ENCODE measurements at regions not wholly inside any gene's neighbourhood (a gene's known extent, or its start where the extent isn't known, plus 50 kb on each side); places are given as distances from the start of the nearest gene placed in this dataset.

DNA sequence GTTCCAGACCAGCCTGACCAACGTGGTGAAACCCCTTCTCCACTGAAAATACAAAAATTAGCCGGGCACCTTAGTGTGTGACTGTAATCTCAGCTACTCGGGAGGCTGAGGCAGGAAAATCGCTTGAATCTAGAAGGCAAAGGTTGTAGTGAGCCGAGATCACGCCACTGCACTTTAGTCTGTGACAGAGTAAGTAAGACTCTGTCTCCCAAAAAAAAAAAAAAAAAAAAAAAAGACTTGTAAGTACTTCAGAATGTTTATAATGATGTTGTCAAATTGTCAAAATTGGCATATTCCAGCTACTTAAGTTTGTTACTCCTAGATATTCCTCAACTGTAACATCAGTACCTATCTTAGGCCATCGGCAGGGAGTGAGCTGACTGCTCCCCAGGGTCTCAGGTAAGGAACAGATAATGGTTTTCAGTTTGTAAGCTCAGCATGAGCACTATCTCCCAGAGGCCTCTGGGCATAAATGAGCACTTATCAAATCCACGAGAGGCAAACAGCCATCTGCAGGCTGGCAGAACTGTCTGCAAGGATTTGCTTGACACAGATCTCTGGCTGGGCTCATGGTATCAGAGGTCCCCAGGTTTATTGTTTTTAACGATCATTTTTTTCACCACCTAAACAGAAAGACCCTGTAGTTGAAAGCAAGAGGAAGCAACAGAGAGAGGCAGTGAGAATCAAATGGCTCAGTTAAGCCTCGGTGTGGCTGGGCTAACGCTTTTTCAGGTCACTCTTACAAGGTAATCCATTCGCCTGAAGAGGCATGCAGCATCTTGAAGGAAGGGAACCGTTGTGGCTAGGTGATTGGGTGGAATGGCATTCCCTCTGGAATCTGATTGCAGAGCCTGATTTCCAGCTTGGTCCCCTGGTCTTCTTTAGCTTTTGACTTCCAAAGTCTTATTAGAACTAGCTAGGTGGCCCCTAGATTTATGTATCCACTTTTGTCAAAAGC, 115.9 kb downstream of the LY86 start:
- no peak for DNase-seq

DNA sequence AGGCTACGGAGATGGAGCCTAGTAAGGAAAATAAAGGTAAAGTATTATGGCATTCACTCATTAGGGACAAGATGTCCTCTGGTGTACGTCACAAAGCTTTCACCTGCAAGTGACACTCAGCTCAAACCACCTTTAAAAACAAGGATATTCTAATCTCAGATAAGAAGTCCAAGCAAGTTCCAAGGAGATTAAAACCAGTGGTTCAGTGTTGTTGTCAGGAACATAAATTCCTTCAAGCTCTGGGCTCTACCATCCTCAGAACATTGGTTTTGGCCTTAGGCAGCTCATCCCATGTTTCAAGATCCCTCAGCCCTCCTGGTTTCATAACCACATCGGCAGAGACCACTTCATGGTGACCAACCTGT, 116.5 kb downstream of the LY86 start:
- no peak for DNase-seq

DNA sequence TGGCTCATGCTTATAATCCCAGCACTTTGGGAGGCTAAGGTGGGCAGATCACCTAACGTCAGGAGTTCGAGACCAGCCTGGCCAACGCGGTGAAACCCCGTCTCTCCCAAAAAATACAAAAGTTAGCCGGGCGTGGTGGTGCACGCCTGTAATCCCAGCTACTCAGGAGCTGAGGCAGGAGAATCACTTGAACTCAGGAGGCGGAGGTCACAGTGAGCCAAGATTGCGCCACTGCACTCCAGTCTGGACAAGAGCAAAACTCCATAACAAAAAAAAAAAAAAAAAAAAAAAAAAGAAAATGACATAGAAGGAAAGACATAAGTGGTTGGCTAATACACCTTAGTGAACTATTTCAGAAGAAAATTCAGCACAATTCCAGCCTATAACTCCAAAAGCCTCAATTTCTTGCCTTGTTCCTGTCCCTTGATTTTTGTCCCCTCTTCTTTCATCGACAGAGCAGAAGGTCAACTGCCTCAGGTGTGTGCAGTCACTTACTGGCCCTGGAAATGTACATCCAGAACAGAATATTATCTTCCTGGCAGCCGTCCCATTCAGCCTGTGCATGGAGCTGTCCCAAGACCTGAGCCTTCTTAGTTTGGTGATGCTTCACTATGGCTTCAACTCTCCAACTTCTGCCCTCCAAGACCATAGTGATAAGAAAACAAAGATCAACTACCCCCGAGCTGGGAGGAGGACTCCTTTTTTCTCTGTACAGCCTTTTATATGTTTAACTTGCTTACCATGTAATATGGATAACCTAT, 117.6 kb downstream of the LY86 start:
- no peak for DNase-seq

DNA sequence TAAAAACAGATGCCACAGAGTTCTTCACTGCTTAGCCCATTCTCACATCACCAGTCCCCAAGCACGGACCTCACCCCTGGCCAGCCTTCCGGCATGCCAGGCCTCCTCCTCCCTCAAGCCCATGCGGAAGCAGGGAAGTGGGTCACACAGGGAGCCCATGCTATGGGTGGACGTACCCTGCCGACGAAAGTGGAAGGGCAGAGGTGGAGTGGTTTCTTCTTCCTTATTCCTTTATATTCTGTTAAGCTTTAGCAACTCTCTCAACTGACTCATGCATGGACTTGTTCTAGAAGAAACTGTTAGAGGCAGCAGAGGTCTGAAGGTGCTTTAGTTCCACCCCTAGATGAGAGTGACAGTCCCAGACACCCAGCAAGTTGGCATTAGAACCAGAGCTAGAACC, 118.6 kb downstream of the LY86 start:
- no peak for DNase-seq

DNA sequence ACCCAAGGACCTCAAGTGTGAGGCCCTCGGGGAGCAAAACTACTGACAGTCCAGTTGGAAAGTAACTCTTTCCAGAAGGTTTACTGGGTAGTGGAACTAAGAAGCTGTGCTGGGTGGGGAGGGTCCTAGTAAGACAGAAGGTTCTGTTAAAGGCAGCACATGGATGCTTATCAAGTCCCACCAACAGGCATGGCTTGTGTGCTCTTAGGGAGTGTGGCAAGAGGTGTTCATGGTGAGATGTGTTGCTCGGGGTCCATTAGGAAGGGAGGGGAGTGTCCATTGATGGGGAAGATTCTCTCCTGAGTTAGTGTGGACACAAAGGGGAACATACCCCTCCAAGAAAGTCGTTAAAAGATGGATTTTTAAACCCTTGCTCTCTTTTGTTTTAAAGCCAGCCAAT, 120.6 kb downstream of the LY86 start:
- no peak for DNase-seq

DNA sequence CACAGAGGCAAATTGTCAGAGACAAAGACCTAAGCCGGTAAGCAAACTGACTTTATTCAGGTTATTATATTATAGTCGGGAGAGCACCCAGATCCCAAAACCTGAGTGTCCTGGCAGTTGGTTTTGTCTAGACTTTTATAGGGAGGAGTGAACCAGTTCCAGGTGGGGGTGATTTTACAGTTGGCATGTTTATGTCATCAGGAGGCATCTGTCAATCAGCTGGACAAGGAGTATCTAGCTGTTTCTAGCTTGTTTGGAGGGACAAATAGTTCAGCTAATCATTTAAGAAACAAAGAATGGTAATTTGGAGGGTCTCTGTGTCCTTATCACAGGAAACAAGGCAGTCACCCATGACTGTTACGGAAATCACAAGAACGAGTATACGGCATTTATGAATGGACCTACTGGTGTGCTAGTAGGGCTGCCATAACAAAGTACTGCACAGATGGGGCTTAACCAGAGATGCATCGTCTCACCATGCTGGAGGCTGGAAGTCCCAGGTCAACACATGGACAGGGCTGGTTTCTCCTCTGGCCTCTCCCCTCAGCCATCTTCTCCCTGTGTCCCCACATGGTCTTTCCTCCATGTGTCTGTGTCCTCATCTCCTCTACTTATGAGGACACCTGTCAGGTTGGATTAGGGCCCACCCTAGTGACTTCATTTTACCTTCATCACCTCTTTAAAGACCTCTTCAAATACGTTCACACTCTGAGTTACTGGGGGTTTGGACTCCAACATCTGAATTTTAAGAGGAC, 122.7 kb downstream of the LY86 start:
- no peak for DNase-seq

DNA sequence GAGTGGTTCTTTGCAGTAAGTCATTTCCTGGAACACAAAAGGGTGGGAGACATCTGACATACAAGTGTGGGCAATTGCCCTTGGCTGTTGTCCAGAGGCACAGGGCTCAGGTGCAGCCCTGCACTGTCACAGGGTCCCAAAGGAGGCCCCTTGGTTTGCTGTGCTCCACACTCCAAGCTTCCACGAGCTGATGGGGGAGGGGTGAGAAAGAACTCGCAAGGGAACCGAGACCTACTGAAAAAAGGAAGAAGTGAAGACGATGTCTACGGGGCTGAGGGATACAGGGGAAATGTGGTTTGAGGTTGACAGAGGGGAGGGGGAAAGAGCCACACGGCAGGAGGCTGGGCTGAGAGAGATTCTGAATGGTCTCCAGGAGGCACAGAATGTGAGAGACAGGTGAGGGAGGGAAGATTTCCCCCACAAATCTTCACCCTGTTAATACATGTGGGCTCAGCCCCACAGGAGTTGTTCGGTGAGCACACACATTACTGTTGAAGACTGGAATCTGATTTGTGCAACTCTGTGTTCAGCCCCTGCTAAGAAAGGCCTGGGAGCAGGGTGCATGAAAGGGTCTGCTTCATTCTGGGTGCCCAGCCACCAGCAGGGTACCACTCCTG, 123.4 kb downstream of the LY86 start:
- DNase-seq, result no peak

DNA sequence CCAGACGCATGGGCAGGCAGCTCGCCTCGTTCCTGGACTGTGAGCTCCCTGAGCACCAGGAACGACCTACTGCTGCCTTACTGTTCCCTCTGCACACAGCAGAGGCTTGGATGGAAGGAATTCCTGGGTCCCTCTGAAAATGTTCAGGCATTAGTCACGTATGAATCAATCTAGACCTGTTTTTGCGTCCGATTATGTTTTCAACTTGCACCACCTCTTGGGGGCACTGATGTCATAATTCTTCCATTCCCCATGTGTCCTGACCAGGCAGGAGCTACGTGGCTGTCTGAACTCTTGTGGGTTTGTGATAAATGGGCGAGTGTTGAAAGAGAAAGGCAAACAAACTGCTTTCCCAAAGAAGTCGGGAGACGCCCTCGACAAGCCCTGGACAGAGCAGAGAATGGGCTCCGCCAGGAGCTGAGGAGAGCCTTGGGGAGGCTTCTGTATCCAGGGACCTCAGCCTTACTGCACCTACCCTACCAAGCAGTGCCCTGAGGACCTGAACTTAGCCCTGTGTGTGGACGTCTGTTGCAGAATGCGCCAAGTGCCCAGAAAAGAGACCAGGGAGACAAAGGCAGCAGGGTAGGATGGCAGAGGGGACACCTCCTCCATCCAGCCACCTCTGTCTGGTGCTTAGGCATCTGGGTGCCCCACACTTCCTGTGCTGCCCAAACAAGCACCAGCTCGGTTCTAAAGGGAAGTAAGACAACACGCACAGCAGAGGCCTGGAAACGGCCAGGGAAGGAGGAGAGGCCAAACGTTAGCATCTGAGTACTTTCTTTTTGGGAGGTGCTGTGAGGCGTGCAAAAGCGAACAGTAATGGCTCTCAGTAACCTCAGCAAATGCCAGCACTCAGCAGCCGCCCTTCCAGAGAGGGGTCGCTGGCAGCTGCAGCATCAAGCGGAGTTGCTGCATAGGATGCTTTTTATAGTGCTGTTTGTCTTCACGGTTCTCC, 124.2 kb downstream of the LY86 start:
- no peak for DNase-seq

DNA sequence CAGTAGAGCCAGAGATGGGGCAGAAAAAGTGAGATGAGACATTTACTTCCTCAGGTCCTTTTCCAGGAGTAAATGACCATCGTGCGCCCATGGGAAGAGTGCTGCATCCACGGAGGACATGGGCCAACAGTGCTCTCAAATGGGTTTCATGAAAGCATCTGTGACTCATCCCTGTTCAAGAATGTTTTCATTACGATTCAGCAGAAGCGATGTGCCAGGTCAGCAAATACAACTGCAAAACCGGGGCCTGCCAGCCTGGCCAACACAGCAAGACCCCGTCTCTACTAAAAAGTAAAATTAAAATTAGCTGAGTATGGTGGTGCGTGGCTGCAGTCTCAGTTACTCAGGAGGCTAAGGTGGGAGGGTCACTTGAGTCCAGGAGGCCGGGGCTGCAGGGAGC, 125.1 kb downstream of the LY86 start:
- no peak for DNase-seq

DNA sequence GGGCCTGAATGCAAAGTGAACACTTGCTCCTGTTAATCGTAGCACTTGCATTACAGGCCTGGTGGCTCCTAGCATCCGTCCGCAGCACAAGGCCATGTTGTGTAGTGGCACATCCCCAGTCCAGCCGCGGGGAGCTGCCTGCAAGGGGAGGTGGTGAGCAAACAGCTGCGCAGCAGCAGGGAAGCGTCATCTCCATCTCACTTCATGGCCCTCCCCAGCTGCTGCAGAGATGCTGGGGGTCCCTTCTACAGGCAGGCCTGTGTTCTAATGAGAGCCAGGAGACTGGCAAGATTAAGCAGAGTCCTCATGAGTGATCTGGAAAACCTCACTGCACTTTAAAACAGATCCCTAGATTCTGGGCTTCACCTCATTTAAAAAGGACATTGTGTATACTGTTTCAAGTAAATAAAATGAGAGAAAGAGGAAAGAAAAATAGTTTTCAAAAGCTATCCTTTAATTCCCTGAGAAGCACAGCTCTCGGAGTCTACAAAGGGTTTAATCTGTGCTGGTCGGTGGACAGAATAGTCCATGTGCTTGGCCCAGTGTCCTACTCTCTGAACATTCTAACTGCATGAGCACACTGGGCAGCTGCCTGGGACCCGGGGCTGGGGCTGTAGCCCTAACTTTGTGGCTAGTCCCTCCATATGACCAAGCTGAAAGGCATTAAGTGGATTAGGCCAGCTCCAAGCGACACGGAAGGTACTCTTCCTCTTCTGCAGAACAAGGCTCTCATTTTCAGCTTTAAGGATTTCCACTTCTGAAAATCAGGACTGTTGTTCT, 125.8 kb downstream of the LY86 start:
- DNase-seq, result no peak

DNA sequence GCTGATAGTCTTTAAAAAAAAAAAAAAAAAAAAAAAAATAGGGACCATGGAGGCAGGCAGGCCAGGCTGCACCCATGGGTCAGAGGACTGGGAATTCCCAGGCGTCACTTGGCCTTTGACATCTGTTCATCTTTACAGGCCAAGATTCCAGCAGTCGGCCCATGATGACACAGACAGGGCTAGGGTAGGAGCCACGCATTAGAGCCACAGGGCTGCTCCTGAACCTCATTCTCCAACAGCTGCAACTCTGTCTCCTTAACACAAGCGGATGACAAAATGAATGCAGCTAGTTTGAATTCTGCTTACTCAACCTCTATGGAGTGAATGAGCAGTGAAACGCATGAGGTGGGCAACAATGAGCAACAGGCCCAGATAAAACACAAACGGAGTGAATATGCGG, 126.4 kb downstream of the LY86 start:
- no peak for DNase-seq

DNA sequence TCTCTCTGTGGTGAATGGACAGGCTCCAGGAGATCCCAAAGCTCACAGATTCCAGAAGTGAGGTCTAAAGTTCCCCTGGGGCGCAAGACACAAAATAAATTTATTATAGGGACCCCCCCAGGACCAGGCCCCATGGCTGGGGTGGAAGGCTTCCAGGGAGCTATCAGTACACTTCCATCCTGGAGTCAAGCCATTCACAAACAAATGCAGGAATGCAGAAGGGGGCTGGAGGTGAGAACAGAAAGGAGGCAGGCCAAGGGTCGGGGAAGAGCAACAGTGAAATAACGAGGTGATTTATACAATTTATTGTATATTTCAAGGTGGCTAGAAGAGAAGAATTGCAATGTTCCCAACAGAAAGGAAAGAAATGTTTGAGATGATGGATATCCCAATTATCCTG, 126.9 kb downstream of the LY86 start:
- DNase-seq, result no peak

DNA sequence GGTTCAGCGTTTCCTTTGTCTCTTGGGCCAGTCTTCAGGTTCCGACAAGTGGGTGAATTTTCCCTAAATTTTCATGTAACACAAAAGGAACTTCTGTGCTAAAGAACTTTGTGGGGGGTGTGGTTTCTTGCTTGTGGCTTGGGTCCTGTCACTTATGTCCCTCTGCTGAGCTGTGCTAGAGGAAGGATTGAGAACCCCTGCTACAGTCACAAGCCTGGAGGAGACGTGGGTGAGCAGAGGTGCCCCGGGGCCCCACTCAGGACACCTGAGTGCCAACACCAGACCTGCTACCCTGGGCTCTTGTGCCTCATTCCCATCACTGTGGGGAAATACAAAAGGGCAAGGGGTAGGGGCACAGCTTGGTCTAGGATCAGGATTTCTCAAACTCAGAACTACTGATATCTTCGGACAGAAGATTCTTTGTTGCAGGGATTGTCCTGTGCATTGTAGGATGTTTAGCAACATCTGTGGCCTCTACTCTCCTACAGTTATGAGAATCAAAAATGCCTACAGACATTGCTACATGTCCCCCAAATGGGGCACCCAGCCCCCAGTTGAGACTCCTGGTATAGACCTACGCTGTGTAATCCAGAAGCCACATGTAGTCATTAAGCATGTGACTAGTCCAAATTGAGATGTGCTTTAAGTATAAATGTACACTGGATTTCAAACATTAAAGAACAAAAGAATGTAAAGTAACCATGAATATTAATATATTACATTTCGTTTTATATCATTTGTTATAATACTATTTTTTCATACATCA, 128.7 kb downstream of the LY86 start:
- DNase-seq, result no peak

DNA sequence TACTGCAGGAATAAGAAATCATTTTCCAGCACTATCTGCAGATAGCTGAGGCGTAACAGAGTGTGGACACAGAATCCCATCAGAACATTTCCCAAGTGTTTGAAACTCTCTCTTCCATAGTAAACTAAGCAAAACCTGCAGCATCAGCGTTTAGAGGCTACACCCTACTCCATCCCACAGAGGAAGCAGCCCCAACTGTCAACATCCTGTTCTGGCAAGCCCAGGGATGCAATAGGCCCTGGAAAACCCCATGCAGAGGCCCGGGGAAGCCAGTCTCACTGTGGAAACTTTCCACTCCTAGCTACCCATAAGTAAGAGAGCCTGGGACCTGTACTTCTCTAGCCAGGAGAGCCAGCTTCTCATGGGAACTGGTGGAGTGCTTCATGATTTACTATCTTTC, 129.4 kb downstream of the LY86 start:
- no peak for DNase-seq

DNA sequence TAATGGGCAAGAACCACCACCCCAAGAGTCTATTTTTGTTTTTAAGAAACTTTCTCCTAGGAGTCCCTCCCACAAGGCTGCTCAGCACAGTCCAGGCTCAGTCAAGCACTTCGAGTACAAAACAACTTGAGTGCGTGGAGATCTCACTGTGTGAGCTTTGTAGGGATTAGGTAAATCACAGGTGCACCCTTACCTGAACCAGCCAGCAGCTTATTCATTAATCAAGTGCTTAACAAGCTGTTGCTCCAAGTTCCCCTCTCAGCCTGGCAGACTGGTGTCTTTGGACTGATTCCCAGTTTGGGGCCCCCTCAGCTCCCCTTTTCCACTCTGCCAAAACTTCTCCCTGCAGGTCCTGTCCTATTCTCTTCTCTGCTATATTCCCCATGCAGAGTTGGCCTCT, 133.1 kb downstream of the LY86 start:
- DNase-seq, result no peak

DNA sequence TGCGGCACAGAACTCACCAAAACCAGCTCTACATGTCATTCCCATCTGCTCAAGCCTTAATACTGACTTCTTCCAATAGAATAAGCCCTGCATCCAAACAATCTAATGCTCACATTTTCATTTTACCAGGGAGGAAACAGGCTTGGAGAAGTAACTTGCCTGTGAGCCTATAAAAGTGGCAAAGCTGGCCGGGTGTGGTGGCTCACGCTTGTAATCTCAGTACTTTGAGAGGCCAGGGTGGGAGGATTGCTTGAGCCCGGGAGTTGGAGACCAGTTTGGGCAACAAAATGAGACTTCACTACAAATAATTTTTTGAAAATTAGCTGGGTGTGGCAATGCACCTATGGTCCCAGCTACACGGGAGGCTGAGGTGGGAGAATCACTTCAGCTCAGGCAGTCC, 133.7 kb downstream of the LY86 start:
- no peak for DNase-seq

DNA sequence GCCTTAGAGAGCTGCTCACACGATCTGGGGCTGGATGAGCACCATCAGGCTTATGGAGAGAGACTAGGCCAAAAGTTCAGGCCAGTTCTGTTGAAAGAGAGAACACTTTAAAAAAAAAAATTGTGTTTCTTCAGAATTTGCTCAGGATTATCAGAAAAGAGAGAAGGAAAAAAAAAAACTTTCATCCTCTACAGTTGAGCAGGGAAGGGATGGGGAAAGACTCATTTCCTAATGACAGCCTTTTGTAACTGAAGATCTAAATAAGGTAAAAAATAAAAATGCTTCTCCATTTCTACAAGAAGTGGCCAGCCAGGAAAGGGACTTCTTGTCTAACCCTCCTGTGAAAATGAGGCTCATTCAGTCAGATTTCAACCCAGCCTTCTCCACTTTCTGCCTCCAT, 134.8 kb downstream of the LY86 start:
- DNase-seq, result no peak

DNA sequence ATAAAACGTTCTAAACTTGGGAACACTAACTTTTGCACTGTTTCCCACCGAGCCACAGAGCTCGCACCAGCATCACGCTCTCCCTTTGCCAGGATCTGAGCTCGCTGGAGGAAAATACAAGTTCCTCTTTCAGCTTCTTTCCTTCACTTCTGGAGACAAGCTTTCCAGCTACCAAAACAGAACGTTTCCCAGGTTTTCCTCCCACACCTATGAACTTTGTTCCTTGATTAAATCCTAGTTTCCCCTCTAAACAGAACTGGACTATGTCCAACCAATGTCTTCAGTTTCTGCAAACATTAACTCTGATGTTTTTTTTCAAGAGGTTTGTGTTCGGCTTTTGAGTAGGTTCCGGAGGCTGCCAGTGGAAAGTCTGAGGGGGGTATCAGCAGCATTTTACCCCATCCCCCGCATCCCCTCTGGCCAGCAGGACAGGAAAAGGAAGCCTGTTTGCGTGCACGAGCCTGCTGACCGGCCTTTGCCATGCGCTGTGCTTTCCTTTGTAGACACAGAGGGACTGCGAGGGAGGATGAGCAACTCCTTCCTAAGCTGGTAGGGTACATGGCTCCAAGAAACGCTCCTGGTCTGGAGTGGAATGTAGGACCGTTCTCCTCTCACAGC, 135.5 kb downstream of the LY86 start:
- DNase-seq, result no peak

DNA sequence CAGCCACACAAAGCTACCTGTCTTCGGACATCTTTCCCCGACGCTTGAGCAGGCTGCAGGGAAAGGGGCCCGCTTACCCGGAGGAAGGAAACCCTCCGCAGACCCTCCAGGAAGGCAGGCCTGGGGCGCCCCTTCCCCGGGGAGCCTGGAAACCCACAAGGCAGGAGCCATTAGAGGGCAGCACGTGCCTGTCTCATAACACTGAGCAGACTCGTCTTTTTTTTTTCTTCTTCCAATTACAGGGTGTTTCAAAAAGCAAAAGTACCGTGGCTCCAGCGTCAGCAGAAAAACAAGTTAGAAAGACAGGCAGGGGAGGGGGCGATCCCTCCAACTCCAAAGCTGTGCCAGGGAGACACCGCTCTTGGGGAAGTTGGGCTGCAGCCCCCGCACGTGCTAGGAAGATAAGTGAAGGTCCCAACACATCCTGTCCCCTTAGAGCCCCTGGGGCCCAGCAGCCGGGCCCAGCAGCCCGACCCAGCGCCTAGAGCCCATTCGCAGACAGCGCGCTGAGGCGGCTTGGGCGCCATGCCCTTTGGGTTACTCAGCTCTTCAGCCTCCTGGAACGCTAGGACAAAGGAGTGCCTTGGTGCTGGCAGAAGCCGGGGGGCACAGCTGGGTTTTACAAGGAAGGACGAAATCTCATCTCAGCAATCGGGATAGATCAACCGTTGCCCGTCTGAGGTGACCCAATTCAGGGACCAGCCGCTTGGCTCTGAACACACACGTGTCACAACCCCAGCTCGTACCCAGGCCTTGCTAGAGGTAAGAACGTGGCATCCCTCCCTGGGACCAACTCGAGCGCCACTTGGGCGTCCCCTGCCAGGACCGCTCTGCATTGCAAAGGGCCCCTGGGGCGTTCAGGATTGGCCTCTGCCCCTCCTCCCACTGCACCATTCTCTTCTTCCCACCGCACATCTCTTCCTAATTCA, 136.3 kb downstream of the LY86 start:
- DNase-seq, result peak; percentile 72
